Duodenal mucosa (tissue), 2 donors: ENCODE measurements at regions not wholly inside any gene's neighbourhood (a gene's known extent, or its start where the extent isn't known, plus 50 kb on each side); places are given as distances from the start of the nearest gene placed in this dataset.

ENCODE experiments used
- H3K27ac ChIP-seq: one replicate; pipeline ENCODE4 v1.7.0; 2013; ENCODE audit warnings: low read depth, low read length
- H3K27me3 ChIP-seq, 2 donors: one replicate each; pipeline ENCODE4 v1.7.0; 2013; ENCODE audit warnings: low read length in 2 of 2, control low read depth in 1 of 2; ENCODE audit not compliant: insufficient read depth in 2 of 2, control insufficient read depth in 1 of 2
- H3K36me3 ChIP-seq, 2 donors: one replicate each; pipeline ENCODE4 v1.7.0; 2013; ENCODE audit warnings: low read length in 2 of 2, control low read depth in 1 of 2; ENCODE audit not compliant: insufficient read depth in 2 of 2, control insufficient read depth in 1 of 2
- H3K4me1 ChIP-seq, 2 donors: one replicate each; pipeline ENCODE4 v1.7.0; 2013; ENCODE audit warnings: low read length in 2 of 2, control low read depth in 1 of 2; ENCODE audit not compliant: insufficient read depth in 2 of 2, control insufficient read depth in 1 of 2
- H3K4me3 ChIP-seq, 2 donors: one replicate each; pipeline ENCODE4 v1.7.0; 2013; ENCODE audit warnings: low read length in 2 of 2, low read depth in 1 of 2
- H3K9ac ChIP-seq, 2 donors: one replicate each; pipeline ENCODE4 v1.7.0; 2013; ENCODE audit warnings: low read length in 2 of 2, low read depth in 1 of 2
- H3K9me3 ChIP-seq, 2 donors: one replicate each; pipeline ENCODE4 v1.7.0; 2013; ENCODE audit warnings: low read length in 2 of 2, control low read depth in 1 of 2; ENCODE audit not compliant: control insufficient read depth in 1 of 2

DNA sequence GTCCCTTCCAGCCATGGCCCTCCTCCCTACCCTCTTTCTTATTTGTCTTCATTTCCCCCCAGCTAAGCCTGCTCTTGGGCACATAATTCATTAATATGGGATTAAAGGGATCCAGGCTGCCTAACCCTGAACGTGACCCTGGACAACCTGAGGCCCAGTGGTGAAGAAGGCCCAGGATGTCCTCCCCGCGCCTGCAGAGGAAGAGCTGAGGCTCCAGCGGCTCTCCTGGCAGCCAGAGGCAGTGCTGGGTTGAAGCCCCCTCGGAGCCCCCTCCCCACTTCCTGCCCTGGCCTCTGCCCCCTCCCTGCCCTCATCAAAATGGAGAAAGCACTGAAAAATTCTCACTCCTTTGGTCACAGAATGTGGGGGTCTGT is 96.5 kb upstream of the ATP2B2 start:
- Histone ChIP-seq H3K36me3 (no peaks in the 10 kb centered on the region), H3K27me3 (no peaks in the 10 kb centered on the region), H3K27ac (no peak overlapping the region), H3K4me3 (no peak overlapping the region), H3K9ac (no peak overlapping the region), H3K9me3 (no peaks in the 10 kb centered on the region), H3K4me1 (no peaks in the 10 kb centered on the region)

DNA sequence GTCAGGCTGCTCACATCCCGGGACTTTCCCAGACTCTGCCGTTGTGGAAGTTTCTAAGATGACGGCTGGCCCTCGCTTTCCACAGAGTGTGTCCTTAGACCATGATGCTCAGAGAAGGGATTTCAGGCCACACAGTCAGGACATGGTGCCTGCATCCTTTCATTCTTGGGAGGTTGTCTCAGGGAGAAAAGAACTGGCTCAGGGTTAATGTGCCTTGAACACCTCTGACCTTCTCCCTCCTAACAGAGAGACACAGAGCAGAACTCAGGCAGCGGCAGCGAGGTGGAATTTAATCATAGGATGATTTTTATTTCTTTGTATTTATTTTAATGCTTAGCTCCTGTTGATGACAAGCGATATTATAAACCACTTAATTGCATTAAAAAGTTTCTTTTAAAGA is 96.9 kb upstream of the ATP2B2 start:
- no peaks in the 10 kb centered on the region for H3K27me3 ChIP-seq
- no peak overlapping the region for H3K9ac ChIP-seq
- no peaks in the 10 kb centered on the region for H3K36me3 ChIP-seq
- H3K27ac ChIP-seq = no peak overlapping the region
- H3K4me1 ChIP-seq = no peaks in the 10 kb centered on the region
- no peak overlapping the region for H3K4me3 ChIP-seq
- no peaks in the 10 kb centered on the region for H3K9me3 ChIP-seq

DNA sequence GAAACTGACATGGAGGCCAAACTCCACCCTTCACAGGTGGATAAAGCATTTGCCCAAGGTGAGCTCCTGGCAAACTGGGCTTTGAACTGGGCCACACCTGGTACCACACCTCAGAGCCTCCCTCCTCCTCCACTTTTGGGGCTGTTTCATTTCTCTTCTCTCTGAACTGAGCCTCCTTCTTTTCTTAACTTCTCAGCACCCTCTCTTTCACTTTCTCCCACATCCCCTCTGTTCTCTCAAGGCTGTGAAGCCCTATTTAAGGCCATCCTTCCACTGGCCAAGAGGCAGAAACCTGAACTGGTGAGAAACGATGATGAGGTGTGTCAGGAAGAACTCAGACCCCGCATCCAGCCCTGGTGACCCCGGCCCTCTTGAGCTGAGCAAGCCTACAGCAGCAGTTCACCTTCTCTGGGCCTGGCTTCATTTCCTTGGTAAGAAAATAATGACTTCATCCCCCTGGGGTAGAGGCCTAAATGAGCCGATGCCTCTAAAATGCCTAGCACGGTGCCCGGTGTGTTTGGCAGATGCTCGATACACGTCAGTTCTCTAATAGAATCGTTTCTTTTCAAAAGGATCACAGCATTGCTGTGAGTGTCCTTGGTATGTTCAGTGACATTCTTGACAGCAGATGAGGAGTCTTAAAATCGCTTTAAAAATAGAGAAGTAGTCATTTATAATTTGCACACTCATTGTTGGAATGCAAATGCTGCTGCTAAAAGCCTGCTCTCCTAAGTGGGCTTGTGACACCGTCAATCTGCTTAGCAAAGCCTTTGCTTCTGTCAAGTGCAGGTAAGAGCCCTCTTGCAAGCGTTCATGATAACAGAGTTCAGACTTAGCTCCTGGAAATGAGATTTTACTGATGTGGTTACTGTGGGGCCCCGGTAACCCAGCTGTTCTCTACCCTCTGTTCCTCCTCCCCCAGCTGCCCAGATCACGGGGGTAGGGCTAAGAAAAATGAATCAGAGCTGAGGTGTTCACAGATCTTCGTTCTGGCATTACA is 97.7 kb upstream of the ATP2B2 start:
- H3K4me1 ChIP-seq = no peaks in the 10 kb centered on the region
- peaks cover 0 to 2% of the 10 kb centered on the region in 2 donors for H3K27me3 ChIP-seq
- H3K4me3 ChIP-seq = no peak overlapping the region
- H3K36me3 ChIP-seq = no peaks in the 10 kb centered on the region
- no peak overlapping the region for H3K27ac ChIP-seq
- H3K9me3 ChIP-seq = no peaks in the 10 kb centered on the region
- no peak overlapping the region for H3K9ac ChIP-seq

DNA sequence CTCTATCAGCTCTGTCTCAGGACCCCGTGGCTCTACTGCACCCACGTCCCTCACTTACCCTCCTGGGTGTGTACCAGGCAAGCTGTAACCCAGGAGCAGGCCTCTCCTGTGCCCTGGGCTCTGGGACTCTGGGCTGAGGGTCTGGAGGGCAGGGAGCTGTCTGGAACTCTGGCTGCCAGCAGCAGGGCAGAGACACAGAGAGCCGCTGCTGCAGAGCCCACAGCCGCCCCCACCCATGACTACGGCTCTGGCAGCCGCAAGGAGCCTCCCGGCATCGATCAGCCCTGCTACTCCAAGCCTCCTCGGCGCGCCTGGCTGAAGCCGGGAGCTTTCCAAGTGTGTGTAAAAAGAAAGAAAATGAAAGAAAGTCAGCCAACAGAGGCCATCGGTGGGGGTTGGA is 103.7 kb upstream of the ATP2B2 start:
- no peaks in the 10 kb centered on the region for H3K36me3 ChIP-seq
- no peak overlapping the region for H3K27ac ChIP-seq
- H3K9me3 ChIP-seq = peaks cover 0 to 7% of the 10 kb centered on the region in 2 donors
- peaks cover 0 to 7% of the 10 kb centered on the region in 2 donors for H3K27me3 ChIP-seq
- H3K4me3 ChIP-seq = no peak overlapping the region
- H3K9ac ChIP-seq = no peak overlapping the region
- H3K4me1 ChIP-seq = no peaks in the 10 kb centered on the region

DNA sequence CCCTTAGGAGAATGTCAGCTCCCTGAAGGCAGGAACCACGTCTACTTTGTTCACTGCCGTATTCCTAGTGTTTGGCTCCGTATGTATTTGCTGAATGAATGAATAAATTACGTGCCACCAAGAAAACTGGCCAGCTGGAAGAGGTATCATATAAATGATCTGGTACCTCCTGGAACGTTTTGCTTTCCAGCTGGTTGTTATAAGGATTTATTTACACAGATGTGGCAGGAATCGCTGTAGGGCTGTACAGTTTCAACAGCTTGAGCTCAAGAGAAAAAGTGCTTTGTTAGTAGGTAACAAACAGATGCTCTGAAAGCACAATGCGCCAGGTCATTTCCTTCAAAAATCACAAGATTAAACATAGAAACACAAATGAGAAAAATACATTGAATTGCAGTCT is 108.8 kb upstream of the ATP2B2 start:
- no peak overlapping the region for H3K27ac ChIP-seq
- H3K27me3 ChIP-seq = no peaks in the 10 kb centered on the region
- no peaks in the 10 kb centered on the region for H3K36me3 ChIP-seq
- H3K4me3 ChIP-seq = no peak overlapping the region
- H3K4me1 ChIP-seq = no peaks in the 10 kb centered on the region
- H3K9me3 ChIP-seq = peaks cover 0 to 7% of the 10 kb centered on the region in 2 donors
- no peak overlapping the region for H3K9ac ChIP-seq

DNA sequence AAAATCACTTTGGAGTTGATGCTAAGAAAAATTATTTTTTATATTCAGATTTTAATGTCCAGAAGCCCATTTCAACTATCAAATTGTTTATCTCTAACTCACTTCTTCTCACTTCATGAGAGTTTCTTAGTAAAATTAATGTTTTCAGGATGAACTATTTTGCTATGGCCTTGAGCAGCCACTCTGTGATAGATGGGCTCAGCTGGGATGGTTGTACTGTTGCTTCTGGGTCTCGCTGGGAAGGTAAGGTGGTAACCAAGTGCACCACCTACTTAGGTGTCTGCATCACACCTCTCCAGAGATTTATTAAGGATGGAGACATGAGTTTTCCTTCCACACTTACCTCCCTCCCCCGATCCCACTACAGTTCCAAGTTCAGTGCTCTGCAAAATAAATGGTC is 110.3 kb upstream of the ATP2B2 start:
- H3K27ac ChIP-seq = no peak overlapping the region
- H3K4me1 ChIP-seq = no peaks in the 10 kb centered on the region
- no peaks in the 10 kb centered on the region for H3K36me3 ChIP-seq
- H3K9ac ChIP-seq = no peak overlapping the region
- H3K4me3 ChIP-seq = no peak overlapping the region
- H3K9me3 ChIP-seq = peaks cover 0 to 7% of the 10 kb centered on the region in 2 donors
- H3K27me3 ChIP-seq = peaks cover 0 to 1% of the 10 kb centered on the region in 2 donors

DNA sequence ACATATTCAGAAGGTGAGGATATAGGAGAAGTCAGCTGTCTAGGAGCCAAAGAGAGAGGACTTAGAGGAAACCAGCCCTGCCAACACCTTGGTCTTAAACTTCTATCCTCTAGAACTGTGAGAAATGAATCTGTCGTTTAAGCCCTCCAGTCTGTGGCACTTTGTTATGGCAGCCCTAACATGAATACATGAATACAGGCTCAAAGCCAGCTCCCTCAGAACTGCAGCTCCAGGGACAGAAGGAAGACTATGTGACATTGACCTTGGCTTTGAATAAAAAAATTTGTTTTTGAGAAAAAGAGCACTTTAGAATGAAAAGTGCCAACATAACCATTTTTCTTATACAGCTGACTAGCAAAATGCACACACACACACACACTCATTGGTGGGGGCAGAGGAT is 110.9 kb upstream of the ATP2B2 start:
- Histone ChIP-seq H3K27me3 (peaks cover 0 to 4% of the 10 kb centered on the region in 2 donors), H3K9me3 (peaks cover 0 to 7% of the 10 kb centered on the region in 2 donors), H3K36me3 (no peaks in the 10 kb centered on the region), H3K27ac (no peak overlapping the region), H3K4me3 (no peak overlapping the region), H3K4me1 (no peaks in the 10 kb centered on the region), H3K9ac (no peak overlapping the region)

DNA sequence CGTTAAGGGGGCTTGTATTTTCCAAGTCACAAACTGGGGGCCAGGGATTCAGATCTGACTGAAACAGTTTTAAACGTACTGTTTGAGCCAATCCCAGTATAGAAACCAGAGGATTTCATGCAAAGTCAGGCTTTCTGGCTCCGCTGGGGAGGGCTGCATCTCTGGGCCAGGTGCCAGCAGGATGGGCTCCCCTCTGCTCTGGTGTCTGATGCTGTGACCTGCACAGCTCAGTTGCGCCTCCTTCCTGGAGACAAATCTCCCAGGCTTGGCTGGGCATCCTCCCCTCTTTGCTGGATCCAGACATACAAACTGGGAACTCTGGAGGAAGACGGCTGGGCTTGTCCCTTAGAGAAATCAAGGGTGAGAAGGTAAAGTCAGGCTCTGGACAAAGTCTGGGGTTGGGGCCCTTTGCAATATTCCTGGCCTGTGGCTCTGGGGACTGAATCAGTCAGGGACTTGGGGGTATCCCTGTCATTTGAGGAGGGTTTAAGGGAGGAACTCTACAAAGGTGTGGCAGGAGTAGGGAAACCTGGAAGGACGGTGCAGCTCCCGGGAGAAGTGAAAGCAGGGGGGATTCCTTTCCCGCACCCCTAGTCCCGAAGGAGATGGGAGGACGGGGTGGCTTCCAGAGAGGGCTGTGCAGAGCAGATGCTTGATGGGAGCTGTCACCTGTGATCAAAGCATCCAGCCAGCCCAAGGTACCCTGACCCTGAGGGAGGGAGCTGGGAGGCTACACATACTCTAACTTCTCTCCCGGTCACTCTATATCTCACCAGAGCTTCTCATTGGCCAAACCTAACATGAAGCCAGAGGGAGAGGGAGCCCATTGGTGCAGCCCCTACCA is 114.8 kb upstream of the ATP2B2 start:
- Histone ChIP-seq H3K27ac (no peak overlapping the region), H3K4me3 (no peak overlapping the region), H3K9me3 (no peaks in the 10 kb centered on the region), H3K9ac (no peak overlapping the region), H3K27me3 (peaks cover 0 to 4% of the 10 kb centered on the region in 2 donors), H3K4me1 (no peaks in the 10 kb centered on the region), H3K36me3 (no peaks in the 10 kb centered on the region)

DNA sequence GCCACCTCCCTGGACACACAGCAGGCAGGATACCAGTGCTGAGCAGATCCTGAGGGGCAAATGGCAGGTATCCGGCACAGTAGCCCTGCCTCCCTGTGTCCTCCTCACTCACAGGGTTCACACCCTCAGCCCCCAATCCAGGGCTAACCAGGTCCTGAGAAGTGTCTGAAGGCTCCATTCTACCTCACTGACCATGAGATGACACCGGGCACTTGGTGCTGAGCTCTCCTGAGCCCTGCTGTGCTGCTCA is 115.4 kb upstream of the ATP2B2 start:
- Histone ChIP-seq H3K9ac (no peak overlapping the region), H3K27me3 (peaks cover 0 to 4% of the 10 kb centered on the region in 2 donors), H3K9me3 (no peaks in the 10 kb centered on the region), H3K4me3 (no peak overlapping the region), H3K4me1 (no peaks in the 10 kb centered on the region), H3K27ac (no peak overlapping the region), H3K36me3 (no peaks in the 10 kb centered on the region)

DNA sequence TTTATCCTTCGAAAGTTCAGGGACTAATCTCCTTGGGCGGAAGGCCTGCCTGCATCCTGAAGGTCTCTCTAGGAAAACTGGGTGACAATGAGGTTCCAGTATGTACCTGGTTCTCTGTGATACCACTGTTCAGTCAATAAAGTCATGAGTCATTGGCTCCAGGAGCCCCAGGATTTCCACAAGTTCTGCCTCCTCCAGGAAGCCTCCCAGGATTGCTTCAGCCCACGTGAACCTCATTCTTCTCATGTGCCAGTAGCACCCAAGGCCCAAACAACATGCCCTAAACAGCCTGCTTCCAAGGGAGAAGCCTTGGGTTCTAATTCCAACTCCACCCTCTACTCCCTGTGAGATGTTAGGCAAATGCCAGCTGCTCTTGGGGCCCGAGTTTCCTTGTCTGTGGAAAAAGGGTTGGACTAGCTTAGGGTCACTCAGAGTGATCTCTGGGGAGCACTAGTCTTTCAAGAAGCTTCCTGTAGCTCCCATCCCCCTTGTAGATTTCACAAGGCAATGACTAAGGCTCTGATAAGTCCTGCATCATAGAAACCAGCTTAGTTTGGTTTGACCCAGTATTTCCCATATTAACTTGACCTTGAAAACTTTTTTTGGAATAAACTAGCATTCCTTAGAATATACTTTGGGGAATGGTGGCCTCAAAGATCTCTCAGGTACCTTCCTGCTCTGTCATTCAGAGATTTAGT is 118.3 kb upstream of the ATP2B2 start:
- Histone ChIP-seq H3K27ac (no peak overlapping the region), H3K27me3 (peaks cover 0 to 4% of the 10 kb centered on the region in 2 donors), H3K4me3 (no peak overlapping the region)

More for the DNA sequence above, 118.3 kb upstream of the ATP2B2 start:
- Histone ChIP-seq H3K36me3 (no peaks in the 10 kb centered on the region), H3K4me1 (no peaks in the 10 kb centered on the region), H3K9ac (no peak overlapping the region), H3K9me3 (no peaks in the 10 kb centered on the region)
